KMS-11 (cell line): ENCODE measurements at regions not wholly inside any gene's neighbourhood (a gene's known extent, or its start where the extent isn't known, plus 50 kb on each side); places are given as distances from the start of the nearest gene placed in this dataset.

Experiments used
- H2AFZ ChIP-seq: fragments of 200-600 bp; sonication (generic); 2 replicates; pipeline ENCODE4 v1.6.1; 2016; ENCODE audit warnings: antibody characterized with exemption, mixed run types, low read depth
- H3K27ac ChIP-seq: fragments of 200-600 bp; sonication (generic); 2 replicates; pipeline ENCODE4 v1.6.1; 2016; ENCODE audit warnings: mild to moderate bottlenecking, mixed run types
- H3K27me3 ChIP-seq: fragments of 200-600 bp; sonication (generic); 2 replicates; pipeline ENCODE4 v1.6.1; 2017; ENCODE audit warnings: mild to moderate bottlenecking, low read depth, mixed run types, moderate library complexity; ENCODE audit not compliant: insufficient read depth
- H3K36me3 ChIP-seq: fragments of 200-600 bp; sonication (generic); 2 replicates; pipeline ENCODE4 v1.6.1; 2017; ENCODE audit warnings: mild to moderate bottlenecking, mixed run types; ENCODE audit not compliant: insufficient read depth
- H3K4me1 ChIP-seq: fragments of 200-600 bp; sonication (generic); 2 replicates; pipeline ENCODE4 v1.6.1; 2016; ENCODE audit warnings: mild to moderate bottlenecking, low read depth, mixed run types; ENCODE audit not compliant: poor library complexity, severe bottlenecking
- H3K4me2 ChIP-seq: fragments of 200-600 bp; sonication (generic); 2 replicates; pipeline ENCODE4 v1.7.0; 2016; ENCODE audit warnings: mild to moderate bottlenecking, mixed run types
- H3K4me3 ChIP-seq: fragments of 200-600 bp; sonication (generic); IDR thresholded peaks from 2 replicates; pipeline ENCODE4 v1.6.1; 2017; ENCODE audit warnings: low read depth, low read length, mixed read lengths; ENCODE audit not compliant: insufficient read depth
- H3K79me2 ChIP-seq: fragments of 200-600 bp; sonication (generic); 2 replicates; pipeline ENCODE4 v1.6.1; 2016; ENCODE audit warnings: low read depth, mixed run types; ENCODE audit not compliant: insufficient read depth
- H3K9ac ChIP-seq: fragments of 200-600 bp; sonication (generic); 2 replicates; pipeline ENCODE4 v1.6.1; 2016; ENCODE audit warnings: mild to moderate bottlenecking, mixed run types
- H4K20me1 ChIP-seq: fragments of 200-600 bp; sonication (generic); 2 replicates; pipeline ENCODE4 v1.6.1; 2016; ENCODE audit warnings: mild to moderate bottlenecking, mixed run types; ENCODE audit not compliant: insufficient read depth
- CTCF ChIP-seq: fragments of 200-600 bp; sonication (generic); conservative IDR thresholded peaks from 2 replicates; pipeline ENCODE4 v1.6.1; 2017; ENCODE audit warnings: low read depth, mild to moderate bottlenecking, antibody characterized with exemption, low read length, moderate library complexity, mixed read lengths

- H3K4me2 ChIP-seq = no peak overlapping the region
- no peak for TF ChIP-seq CTCF
- H3K36me3 ChIP-seq = no peaks in the 10 kb centered on the region
- H4K20me1 ChIP-seq = no peaks in the 10 kb centered on the region
- no peaks in the 10 kb centered on the region for H3K4me1 ChIP-seq
- H3K4me3 ChIP-seq = no peak overlapping the region
- no peak overlapping the region for H3K27ac ChIP-seq
- no peaks in the 10 kb centered on the region for H3K79me2 ChIP-seq
- no peak overlapping the region for H3K9ac ChIP-seq
- H2AFZ ChIP-seq = no peak overlapping the region
- H3K27me3 ChIP-seq = no peaks in the 10 kb centered on the region
Observed at GRCh38 chr1:147824798-147825197, 64.4 kb upstream of the GJA5 start.

- Histone ChIP-seq H3K36me3 (no peaks in the 10 kb centered on the region), H2AFZ (no peak overlapping the region)
- TF ChIP-seq CTCF = no peak
Observed at GRCh38 chr1:147825586-147825985, 65.2 kb upstream of the GJA5 start.

GRCh38 chr1:147826259-147826658 lies 65.9 kb upstream of the GJA5 start:
- no peak for TF ChIP-seq CTCF
- H3K79me2 ChIP-seq = no peaks in the 10 kb centered on the region
- H3K27ac ChIP-seq = no peak overlapping the region
- H3K27me3 ChIP-seq = no peaks in the 10 kb centered on the region
- no peak overlapping the region for H3K4me3 ChIP-seq
- H3K4me1 ChIP-seq = no peaks in the 10 kb centered on the region
- H4K20me1 ChIP-seq = no peaks in the 10 kb centered on the region
- no peaks in the 10 kb centered on the region for H3K36me3 ChIP-seq
- no peak overlapping the region for H2AFZ ChIP-seq
- H3K9ac ChIP-seq = no peak overlapping the region
- H3K4me2 ChIP-seq = no peak overlapping the region

More at GRCh38 chr1:147825586-147825985, 65.2 kb upstream of the GJA5 start:
- Histone ChIP-seq H3K79me2 (no peaks in the 10 kb centered on the region), H3K4me3 (no peak overlapping the region), H3K4me1 (no peaks in the 10 kb centered on the region), H3K4me2 (no peak overlapping the region), H4K20me1 (no peaks in the 10 kb centered on the region), H3K27ac (no peak overlapping the region), H3K27me3 (no peaks in the 10 kb centered on the region), H3K9ac (no peak overlapping the region)

- Histone ChIP-seq H3K27me3 (no peaks in the 10 kb centered on the region), H3K27ac (no peak overlapping the region), H3K36me3 (no peaks in the 10 kb centered on the region), H3K4me1 (no peaks in the 10 kb centered on the region), H2AFZ (no peak overlapping the region), H3K9ac (no peak overlapping the region), H3K79me2 (no peaks in the 10 kb centered on the region), H3K4me2 (no peak overlapping the region), H3K4me3 (no peak overlapping the region), H4K20me1 (no peaks in the 10 kb centered on the region)
- TF ChIP-seq CTCF = no peak
Observed at GRCh38 chr1:147833231-147833860, 69.2 kb upstream of the GJA8 start.
